ENCODE measurements at regions not wholly inside any gene's neighbourhood (a gene's known extent, or its start where the extent isn't known, plus 50 kb on each side); places are given as distances from the start of the nearest gene placed in this dataset.

DNA sequence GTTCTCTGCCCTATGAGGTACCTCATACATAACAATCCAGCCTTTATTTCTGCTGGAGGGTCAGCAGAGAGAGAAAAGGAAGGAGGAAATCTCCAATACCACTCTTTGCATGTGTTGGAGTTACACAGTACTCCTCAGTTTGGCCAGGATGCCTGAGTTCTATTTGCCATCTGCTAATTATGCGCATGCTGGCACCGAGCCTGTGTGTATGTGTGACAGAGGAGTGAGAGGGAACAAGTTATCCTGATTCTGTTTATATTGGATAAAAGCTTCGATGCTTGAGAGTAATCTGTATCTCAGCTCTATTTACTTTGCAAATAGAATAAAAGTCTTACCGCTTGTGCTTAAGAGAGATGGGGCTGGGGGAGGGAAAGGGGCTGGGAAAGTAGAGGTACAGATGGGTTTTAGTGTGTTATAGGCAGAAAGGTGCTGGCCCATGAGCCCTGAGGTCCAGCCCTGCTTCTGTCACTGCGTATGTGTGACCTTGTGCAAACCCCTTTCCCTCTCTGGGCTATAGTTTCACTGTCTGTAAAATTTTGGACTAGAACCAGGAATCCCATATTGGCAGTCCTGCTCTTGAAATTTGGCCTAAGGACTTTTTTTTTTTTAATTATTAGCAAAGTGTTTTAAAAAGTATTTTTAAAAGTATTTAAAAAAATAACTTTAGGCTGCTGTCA lies 54.5 kb upstream of the PLXNA2 start:
- FAIRE-seq: no peak

GRCh38 chr1:208300084-208300770 lies 56.0 kb upstream of the PLXNA2 start:
- FAIRE-seq: no peak

- FAIRE-seq: no peak
Observed at GRCh38 chr1:208302699-208303238, 58.6 kb upstream of the PLXNA2 start.

- no peak for FAIRE-seq
Observed at GRCh38 chr1:208303743-208304712, 59.8 kb upstream of the PLXNA2 start.

DNA sequence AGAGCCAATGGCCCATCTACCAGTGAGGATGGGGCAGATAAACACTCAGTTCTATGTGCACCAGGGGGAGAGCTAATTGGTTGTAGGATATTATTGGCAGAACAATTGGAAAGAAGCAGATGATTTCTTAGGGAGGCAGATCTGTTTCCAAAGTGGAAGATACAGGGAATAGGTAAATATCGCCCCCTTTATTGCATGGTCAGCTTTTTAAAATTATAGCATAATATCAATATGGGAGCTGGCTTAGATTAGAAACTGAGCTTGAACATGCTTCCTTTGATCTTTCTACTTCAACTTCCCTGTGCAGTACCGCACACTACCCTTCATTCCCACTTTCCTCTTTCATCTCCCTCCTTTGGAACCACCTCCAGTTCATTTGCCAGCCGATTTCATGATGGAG lies 64.0 kb upstream of the PLXNA2 start:
- no peak for FAIRE-seq

- no peak for FAIRE-seq
Observed at GRCh38 chr1:208309771-208310170, 65.6 kb upstream of the PLXNA2 start.

DNA sequence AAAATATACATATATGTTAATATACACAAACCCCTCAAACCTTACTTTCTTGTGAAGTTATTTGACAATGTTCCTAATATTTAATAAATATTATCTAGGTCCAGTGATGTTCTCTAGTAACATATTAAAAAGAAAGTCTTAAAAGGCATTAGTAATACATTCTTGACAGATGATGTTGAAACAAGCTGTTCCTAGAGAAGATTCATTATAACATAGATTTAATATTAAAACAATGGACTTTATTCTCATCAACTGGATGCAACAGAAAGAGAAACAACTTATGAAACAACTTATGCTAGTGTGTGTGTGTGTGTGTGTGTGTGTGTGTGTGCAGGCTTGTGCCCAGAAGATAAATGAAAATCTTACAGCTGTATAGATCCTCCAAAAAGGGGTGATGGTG lies 68.5 kb upstream of the PLXNA2 start:
- no peak for FAIRE-seq

GRCh38 chr1:208314431-208314830 lies 70.2 kb upstream of the PLXNA2 start:
- FAIRE-seq: no peak

DNA sequence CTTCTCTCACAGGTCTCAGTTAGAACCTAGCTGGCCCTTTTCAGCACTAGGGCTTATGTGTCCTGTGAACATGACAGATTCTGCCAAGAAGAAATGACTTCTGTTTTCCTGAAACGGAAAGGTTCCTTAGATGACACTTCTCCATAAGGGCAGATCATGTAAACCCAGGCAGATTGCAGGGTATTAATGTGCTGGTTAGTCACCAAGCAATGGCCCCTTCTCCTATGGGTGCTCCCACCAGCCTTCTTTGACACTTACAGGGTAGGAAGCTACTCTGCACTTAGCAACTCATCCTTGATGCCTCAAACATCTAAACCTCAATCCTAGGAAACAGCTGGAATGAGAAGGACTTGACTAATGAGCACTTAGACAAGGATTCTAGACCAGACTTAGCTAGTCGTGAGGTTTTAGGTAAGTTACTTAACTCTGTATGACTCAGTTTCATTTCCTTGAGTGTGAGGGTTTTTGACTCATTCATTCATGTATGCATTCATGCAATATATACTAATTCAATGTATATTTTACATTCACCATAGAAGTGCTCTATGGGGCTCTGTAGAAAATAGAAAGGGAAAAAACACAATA lies 74.1 kb upstream of the PLXNA2 start:
- no peak for FAIRE-seq

DNA sequence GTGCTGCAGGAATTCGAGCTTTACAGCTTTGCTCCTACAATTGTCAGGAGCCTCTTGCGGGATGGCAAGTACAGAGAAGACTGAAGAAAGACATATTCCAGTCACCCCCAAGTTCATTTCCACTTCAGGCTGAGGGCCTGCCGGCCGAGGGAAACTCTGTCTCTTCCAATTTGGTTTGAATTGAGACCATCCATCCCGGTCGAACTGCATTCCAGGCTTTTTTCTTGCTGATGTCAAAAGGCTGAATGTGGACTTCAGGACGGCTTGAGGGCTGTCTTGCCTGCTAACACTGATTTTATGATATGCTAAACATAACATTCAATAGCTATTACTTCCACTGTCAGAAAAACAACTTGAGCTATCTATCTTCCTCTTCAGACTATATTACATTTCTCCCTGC lies 79.8 kb upstream of the PLXNA2 start:
- no peak for FAIRE-seq

- FAIRE-seq: no peak
Observed at GRCh38 chr1:208326033-208326432, 81.8 kb upstream of the PLXNA2 start.

GRCh38 chr1:208329300-208329699 lies 85.1 kb upstream of the PLXNA2 start:
- no peak for FAIRE-seq

DNA sequence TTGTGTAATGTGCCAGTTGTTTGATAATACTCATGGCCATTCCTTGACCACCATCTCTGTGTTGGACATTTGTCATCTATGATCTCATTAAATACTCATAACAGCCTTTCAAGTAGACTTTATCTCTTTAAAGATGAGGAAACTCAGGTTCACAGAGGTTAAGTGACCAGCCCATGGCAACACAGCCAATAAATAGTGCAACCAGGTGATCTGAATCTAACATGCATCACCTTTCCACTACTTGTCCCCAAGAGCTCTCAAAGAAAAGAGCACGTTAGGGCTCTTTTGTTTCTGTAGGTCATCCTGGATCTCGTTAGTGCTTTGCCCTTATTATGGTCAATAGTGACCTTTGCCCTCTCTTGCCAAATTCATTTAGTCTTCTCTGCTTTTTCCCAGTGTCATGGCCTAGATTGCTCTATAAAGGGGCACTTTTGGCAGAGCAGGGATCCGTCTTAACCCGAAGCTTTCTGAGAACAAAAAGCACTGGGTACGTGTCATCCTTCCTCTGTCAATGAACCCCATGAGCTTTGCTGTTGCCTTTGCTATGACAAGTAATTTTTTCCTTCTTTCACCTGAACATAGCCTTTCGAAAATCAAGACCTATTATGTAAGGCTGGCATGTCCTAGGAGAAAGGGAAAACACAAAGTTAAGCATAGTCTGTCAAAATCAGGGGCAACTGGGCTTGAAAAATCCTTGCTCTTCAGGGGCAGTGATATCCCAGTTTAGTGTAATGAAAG lies 88.0 kb upstream of the PLXNA2 start:
- no peak for FAIRE-seq

DNA sequence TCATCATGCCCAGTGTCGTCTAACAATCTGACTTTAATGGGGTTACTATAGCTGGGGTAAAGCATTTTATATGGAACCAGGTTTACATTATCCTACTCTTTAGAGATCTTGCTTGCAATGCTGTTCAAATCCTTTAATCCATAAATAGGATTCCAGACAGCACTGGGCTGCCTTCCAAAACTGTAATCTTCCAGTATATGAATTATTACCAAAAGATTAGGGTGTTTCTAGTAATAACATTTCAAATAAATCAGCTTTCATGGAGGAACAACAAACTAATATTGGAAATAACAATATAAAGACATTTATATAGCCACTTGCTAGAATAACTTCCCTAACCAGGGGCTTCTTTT lies 88.6 kb upstream of the PLXNA2 start:
- no peak for FAIRE-seq

DNA sequence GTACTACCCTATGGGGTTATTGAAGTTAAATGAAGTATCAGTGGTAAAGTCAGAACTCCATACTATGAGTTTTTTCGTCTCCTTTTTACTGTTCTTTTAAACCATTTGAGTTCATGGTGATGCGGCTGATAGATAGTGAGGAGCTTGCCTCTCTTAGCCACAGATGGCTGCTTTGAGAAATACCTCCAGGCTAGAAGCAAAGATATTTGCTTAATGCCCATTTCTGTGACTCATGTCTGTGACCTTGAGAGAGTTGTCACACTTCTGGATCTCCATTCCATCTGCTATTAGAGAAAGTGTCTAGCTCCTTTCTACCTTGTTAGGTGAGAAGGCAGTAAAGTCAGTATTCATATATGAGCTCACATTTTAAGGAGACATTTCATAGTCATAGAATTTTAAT lies 89.5 kb upstream of the PLXNA2 start:
- no peak for FAIRE-seq

DNA sequence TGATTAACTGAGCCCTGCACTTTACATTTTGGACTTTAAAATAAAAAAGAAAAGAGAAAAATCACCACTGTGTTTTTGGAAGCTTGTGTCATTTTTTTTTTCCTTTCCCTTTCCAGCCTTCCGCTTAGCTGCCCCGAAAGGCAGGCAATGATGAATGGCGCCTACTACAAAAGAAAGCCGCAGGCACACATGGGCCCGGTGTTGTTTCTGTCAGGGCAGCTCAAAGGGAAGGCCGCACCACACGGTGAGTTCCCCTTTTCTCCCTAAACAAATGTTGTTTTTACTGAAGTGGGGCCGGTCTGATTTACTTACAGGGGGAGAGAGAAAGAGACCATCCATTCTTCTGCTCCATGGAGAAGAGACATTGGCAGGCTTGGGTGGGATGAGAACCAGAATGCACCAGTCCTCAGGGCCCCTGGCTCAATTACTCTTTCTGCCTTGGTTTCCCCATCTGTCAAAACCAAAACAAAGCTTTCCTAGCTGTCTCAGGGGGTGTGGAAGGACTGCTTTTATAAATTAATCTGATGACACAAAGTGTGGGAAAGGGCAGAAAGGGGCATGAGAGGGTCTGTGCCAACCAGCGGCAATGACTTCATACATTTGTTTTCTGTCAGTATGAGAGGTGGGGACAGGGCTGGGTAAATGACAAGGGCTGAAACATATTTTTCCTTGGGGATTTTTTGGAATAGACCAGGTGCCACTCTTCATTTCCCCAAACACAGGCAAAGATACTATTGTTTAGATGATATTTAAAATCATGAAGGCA lies 91.4 kb upstream of the PLXNA2 start:
- no peak for FAIRE-seq

GRCh38 chr1:208336137-208336518 lies 91.9 kb upstream of the PLXNA2 start:
- no peak for FAIRE-seq

DNA sequence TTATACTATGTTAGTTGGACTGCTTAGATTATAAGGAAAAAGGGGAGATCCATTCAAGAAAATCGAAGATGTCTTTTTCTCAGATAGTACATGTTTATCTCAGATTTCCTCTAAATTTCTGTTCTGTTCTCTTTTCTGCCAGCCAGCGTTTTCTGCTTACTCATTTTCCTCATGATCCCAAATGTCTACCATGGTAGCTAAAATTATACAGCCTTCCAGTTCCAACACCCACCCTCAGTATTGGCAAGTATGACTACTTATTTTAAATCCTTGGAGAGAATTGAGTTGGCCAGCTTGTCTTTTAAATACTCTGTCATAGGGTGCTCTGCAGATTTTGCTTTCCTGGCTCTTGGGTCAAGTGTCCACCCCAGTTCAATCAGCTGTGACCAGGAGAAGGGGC lies 95.7 kb upstream of the PLXNA2 start:
- no peak for FAIRE-seq

- no peak for FAIRE-seq
Observed at GRCh38 chr1:208343226-208343625, 99.0 kb upstream of the PLXNA2 start.

DNA sequence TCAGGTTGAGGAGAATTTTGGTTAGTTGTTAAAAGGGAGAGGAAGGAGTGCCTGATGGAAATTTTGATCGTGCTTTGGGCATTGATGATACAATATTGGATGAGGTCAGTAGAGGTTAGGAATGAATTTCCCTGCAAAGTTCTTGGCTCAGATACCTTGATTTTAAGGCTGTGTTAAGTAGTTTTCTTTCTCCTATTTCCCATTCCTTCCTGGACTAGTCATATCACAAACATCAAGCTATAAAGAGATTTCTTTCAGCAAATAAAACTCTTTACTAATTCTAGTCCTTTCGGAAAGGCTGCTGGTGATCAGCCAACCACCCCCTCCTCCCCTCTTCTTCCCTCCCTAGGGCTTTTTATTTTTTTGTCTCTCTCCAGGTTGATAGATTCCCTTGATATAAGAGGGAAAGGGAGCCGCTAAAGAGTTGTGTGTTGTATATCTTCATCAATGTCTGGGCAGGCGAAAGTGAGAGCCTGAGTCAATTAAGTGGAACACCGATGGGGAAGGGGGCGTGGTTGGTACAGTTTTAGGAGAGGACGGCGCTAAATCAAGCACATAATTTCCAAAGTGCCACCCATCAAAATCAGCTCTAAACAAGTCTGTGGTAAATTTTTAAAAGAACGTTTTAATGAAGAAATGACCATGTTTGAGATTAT lies 100.1 kb upstream of the PLXNA2 start:
- no peak for FAIRE-seq

DNA sequence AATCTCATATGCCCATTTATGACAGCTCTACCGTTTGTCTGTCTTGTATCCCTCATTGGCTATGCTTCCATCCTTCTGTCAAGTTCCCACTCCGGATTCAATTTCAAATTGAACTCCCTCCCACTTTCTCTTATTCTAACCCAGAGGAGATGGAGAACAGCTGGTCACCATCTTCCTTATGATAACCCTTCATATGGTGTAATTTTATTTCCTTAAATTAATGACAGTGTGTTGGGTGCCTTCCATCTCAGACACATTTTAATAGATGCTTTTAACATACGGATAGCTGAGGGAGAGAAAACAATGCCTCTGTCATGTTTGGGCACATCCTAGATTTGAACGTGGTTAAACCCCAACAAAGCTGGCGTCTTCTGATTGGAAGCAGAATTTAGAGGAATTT lies 103.0 kb upstream of the PLXNA2 start:
- no peak for FAIRE-seq

All from A204.1 (cell line).